ENCODE measurements at regions not wholly inside any gene's neighbourhood (a gene's known extent, or its start where the extent isn't known, plus 50 kb on each side); places are given as distances from the start of the nearest gene placed in this dataset.
"Not testable (repeated sequence)": the region's sequence is repeated elsewhere in the genome, so short reads cannot be mapped to it uniquely, and the experiment has no call there.

DNA sequence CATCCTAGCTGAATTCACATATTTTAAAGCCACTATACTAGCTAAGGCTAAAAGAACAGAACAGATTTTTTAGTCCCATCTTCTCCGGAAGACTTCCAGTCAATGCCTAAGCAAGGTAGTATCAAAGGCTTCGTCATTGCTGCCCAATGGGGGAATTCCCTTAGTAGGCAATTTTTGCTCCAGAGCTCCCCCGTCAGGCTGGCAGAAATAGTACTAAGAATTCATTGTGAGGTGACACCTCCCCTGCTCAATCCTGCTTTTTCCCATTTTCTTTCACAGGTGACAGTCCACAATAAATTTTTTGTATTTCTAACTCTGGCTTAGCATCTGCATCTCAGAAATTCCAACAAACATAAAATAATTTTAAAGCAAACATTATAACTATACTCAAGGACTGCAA lies 52.8 kb upstream of the SRSF6 start:
- DNase-seq, result peak; percentile 27
- H3K27ac Mint-ChIP-seq, result no peak overlapping the region
- peaks cover 15% of the 10 kb centered on the region for H3K9me3 Mint-ChIP-seq
- H3K4me1 Mint-ChIP-seq, result no peaks in the 10 kb centered on the region
- H3K4me3 Mint-ChIP-seq, result no peak overlapping the region
- peaks cover 2% of the 10 kb centered on the region for H3K36me3 Mint-ChIP-seq
- peaks cover 53% of the 10 kb centered on the region for H3K27me3 Mint-ChIP-seq

DNA sequence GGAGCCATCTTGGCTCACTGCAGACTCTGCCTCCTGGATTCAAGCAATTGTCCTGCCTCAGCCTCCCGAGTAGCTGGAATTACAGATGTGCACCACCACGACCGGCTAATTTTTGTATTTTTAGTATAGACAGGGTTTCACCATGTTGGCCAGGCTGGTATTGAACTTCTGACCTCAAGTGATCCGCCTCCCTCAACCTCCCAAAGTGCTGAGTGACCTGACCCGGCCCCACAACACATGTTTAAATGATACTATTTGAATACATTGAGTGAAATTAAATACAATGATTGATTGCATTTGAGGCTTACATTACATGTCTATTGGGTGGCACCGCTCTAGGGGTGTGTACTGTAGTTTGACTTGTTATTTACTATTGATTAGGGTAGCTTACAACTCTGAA lies 56.8 kb upstream of the SRSF6 start:
- H3K27me3 Mint-ChIP-seq, result peaks cover 24% of the 10 kb centered on the region
- H3K4me1 Mint-ChIP-seq, H3K4me3 Mint-ChIP-seq, H3K36me3 Mint-ChIP-seq, DNase-seq, H3K27ac Mint-ChIP-seq, H3K9me3 Mint-ChIP-seq: not testable (repeated sequence)

DNA sequence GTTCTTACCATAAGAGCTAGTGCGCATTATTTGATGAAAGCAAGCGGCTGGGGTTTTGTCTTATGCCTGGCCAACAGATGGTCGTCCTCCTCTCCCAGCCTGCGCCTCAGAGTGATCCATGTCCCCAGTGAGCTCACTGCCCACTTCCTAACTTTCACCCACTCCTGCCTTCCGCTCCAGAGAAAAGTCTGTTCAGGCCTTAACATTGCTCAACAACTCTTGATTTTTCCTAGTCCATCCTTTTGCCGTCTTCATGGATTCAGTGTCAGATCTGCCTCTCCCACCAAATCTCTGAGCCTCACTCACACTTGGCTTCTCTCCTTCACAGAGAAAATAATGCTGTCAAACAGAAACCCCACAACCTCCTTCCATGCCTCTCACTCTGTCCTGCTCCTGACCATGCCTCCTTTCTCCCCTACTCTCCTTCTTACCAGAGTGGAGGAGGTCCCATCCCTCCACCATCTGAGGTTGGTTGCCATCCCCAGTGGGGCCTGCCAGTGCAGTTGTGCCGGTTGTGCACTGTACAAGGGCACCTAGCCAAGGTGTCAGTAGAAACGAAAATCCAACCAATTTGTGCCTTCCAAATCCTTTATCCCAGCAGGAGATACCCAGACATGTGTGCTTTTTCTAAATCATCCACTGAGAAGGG lies 58.9 kb upstream of the SRSF6 start:
- Mint-ChIP-seq H3K27me3 (peaks cover 14% of the 10 kb centered on the region), H3K4me1 (no peaks in the 10 kb centered on the region), H3K27ac (no peak overlapping the region), H3K9me3 (peaks cover 2% of the 10 kb centered on the region), H3K4me3 (no peak overlapping the region), H3K36me3 (peaks cover 2% of the 10 kb centered on the region)
- no peak for DNase-seq

DNA sequence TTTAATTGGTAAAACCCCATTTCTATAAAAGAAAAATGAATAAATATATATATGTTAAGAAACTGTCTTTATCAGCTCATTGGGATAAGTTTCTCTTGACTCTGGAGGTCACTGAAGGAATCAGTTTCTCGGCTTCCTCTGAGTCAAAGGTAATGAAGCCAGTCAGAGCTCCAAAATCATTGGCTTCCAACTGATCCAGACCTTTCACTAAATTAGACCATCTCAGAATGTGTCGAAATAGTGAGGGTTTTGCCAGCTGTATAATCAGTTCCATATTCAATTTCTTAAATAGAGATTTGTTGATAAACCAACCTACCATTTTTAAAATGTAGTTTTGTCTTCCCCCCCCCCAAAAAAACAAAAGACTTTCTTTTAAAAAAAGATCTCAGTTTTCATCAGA lies 60.5 kb upstream of the SRSF6 start:
- Mint-ChIP-seq H3K27me3 (peaks cover 8% of the 10 kb centered on the region), H3K36me3 (peaks cover 2% of the 10 kb centered on the region), H3K9me3 (peaks cover 2% of the 10 kb centered on the region), H3K4me3 (no peak overlapping the region), H3K4me1 (no peaks in the 10 kb centered on the region), H3K27ac (no peak overlapping the region)
- no peak for DNase-seq

DNA sequence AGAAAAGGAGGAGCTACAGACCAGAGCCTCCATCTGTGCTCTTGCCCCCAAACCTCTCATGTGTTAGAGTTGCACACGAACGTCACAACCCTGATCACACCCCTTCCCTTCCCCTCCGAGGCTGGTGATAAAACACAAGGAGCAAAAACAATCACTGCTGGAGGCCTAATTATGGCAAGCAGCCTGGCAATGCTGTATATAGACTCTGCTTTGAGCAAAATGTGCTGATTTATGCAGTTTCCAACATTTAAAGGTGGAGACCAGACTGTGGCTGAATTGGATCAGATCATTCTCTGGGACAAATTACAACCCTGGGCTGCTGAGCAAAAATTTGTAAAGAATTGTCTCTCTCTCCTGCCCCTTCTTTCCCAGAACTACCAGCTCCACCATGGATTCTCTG lies 64.6 kb upstream of the SRSF6 start:
- Mint-ChIP-seq H3K27ac (no peak overlapping the region), H3K36me3 (no peaks in the 10 kb centered on the region), H3K4me1 (peaks cover 2% of the 10 kb centered on the region), H3K9me3 (no peaks in the 10 kb centered on the region), H3K27me3 (peaks cover 7% of the 10 kb centered on the region), H3K4me3 (no peak overlapping the region)
- DNase-seq, result no peak

DNA sequence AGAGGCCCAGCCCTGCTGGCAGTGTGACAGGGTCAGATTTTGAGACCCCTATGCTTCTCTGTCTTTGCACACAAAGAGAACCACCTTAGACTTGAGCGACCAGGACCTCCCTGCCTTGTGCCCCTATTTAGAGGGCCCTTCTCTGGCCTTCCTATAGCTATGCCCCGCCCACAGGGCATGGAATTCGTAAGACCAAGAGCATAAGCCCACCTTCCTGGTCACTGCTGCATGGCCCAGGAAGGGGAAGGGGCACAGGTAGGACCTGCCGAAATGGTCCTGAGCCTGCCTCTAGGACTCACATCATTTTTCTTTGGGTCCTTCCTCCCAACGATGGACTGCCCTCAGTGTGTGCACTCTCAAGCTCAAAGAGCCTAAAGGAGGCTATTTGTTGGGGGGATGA lies 65.1 kb upstream of the SRSF6 start:
- Mint-ChIP-seq H3K27me3 (peaks cover 7% of the 10 kb centered on the region), H3K9me3 (no peaks in the 10 kb centered on the region), H3K27ac (no peak overlapping the region), H3K4me3 (no peak overlapping the region), H3K4me1 (peaks cover 2% of the 10 kb centered on the region), H3K36me3 (no peaks in the 10 kb centered on the region)
- DNase-seq, result no peak

DNA sequence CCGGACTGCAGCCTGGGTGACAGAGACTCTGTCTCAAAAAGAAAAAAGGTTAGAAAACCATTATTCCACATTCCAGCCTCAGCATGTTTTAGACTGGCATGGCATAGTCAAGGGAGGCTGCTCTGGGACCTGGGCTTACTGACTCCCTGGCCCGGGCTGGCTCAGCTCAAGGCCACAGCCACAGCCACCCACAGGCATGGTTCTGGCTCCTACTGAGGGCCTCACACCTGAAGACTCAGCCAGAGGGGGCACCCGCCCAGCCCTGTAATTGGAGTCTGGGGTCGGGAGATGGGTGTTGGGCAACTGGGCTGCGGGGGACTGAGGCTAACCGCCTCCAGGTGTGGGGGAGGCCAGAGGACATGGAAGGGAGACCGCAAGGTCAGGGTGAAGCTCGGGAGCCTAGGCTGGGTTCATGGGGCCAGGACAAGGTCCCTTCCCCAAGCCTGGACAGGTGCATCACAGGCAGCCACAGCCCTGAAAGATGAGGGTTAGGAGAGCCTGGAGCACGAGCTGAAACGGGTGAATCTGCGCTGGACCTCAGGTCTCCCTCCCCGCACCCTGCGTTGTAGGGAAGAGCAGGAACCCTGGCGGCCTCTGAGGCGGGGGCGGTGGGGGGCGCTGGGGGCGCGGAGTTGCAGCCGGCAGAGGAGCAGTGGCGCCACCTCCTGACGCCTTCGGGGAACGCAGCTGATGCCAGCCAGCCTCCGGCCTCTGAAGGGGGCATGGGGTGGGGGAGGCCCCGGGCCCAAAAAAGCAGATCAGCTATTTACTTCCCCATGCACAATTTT lies 67.7 kb upstream of the SRSF6 start:
- Mint-ChIP-seq H3K9me3 (peaks cover 1% of the 10 kb centered on the region), H3K4me1 (peaks cover 2% of the 10 kb centered on the region), H3K27me3 (peaks cover 3% of the 10 kb centered on the region), H3K4me3 (no peak overlapping the region), H3K27ac (no peak overlapping the region), H3K36me3 (no peaks in the 10 kb centered on the region)
- DNase-seq, result no peak

DNA sequence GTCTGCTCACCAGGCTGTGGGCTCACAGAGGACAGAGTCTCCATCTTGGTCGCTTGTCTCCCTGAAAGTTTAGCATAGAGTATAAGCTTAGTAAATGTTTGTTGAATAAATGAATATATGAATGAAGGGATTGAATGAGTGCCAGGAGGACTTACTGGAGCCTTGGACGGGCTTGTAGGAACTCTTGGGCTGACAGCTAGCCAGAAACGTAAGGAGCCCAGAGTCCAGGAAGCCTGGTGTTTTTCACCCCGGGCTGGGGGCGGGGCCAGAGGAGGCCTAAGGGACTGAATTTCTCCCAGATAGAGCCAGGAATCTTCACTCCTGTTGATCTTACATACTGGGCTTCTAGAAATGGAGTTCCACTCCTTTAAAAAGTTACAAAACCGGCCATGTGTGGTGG lies 68.5 kb upstream of the SRSF6 start:
- peaks cover 1% of the 10 kb centered on the region for H3K9me3 Mint-ChIP-seq
- H3K27ac Mint-ChIP-seq, result no peak overlapping the region
- peaks cover 3% of the 10 kb centered on the region for H3K27me3 Mint-ChIP-seq
- H3K4me3 Mint-ChIP-seq, result no peak overlapping the region
- no peak for DNase-seq
- H3K36me3 Mint-ChIP-seq, result no peaks in the 10 kb centered on the region
- peaks cover 2% of the 10 kb centered on the region for H3K4me1 Mint-ChIP-seq

DNA sequence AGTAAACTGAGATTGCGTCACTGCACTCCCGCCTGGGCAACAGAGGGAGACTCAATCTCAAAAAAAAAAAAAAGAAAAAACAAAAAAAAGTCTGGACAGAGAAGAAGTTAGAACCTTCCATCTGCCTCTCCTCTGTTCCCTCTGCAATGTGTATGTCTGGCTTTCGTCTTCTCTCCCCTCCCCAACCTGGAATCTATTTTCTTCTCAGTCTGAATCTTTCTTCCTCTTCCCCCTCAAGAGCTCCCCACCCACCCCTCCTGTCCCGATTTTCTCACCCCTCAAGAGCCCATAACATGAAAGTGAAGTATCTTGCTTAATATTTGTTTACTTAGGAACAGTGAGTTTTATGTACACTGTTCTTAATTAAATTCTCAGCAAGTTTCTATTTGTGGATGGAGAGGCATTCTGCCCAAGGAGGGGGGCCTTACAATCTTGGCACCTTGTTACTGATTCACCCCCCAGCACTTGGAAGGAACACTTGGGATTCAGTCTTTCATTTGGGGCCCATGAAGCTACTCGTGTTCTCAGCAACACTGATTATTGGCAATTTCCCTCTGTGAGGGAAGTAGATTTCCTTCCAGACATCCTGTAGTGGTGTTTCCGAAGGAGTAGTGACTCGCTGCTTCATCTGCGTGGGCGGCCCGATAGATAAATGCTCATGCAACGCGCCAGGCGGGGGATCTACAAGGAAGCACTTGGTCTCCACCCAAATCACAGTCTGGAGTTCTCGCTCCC lies 69.3 kb upstream of the SRSF6 start:
- Mint-ChIP-seq H3K36me3 (no peaks in the 10 kb centered on the region), H3K4me1 (peaks cover 2% of the 10 kb centered on the region), H3K4me3 (no peak overlapping the region), H3K27me3 (peaks cover 3% of the 10 kb centered on the region), H3K9me3 (peaks cover 1% of the 10 kb centered on the region), H3K27ac (no peak overlapping the region)
- DNase-seq, result no peak

DNA sequence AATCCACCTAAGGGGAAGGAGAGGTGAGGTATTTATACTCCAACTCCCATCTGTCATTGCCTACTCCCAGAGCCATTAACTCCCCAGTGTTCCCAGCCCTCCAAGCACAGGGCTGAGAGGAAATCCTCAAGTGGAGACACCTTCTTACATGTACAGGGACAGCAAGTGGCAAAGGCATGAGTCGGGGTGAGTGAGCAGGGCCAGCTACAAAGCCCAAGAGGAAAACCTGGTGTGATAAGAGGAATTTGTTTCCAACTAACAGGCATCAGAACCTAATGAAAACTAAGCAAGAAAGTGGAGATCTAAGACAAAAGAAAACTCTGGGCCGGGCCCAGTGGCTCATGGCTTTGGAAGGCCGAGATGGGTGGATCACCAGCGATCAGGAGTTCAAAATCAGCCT lies 70.0 kb upstream of the SRSF6 start:
- H3K36me3 Mint-ChIP-seq, result no peaks in the 10 kb centered on the region

DNA sequence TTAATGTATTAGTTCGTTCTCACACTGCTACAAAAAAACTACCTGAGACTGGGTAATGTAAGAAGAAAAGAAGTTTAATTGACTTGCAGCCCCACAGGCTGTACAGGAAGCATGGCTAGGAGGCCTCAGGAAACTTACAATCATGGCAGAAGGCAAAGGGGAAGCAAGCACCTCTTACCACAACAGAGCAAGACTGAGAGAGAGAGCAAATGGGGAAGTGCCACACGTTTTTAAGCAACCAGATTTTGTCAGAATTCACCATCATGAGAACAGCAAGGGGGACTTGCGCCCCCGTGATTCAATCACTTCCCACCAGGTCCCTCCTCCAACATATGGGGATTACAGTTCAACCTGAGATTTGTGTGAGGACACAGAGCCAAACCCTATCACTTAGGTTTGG lies 70.8 kb upstream of the SRSF6 start:
- H3K27me3 Mint-ChIP-seq, result peaks cover 13% of the 10 kb centered on the region
- H3K27ac Mint-ChIP-seq, result no peak overlapping the region

More for the DNA sequence above, 70.0 kb upstream of the SRSF6 start:
- H3K4me1 Mint-ChIP-seq, result peaks cover 2% of the 10 kb centered on the region
- DNase-seq, result no peak
- H3K9me3 Mint-ChIP-seq, result peaks cover 1% of the 10 kb centered on the region
- H3K27me3 Mint-ChIP-seq, result peaks cover 7% of the 10 kb centered on the region
- H3K4me3 Mint-ChIP-seq, result no peak overlapping the region
- no peak overlapping the region for H3K27ac Mint-ChIP-seq

DNA sequence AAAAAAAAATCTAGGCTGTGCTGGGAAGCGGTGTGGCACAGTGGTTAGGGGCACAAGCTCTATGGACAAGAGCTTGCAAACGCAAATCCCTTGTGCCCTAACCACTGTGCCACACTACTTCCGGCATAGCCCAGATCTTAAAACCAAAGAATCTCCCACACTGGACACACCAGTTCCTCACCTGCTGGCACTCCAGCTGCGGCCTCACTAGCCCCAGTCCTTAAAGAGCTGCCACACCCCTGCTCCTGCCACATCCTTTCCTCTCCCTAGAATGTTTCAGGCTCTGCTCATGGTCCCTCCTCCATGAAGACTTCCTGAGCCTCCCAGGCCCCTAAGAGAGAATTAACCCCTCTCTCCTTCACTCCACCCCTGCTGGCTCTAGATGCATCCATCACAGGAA lies 71.8 kb upstream of the SRSF6 start:
- Mint-ChIP-seq H3K27ac (no peak overlapping the region), H3K4me3 (no peak overlapping the region), H3K27me3 (peaks cover 12% of the 10 kb centered on the region), H3K4me1 (peaks cover 5% of the 10 kb centered on the region), H3K36me3 (no peaks in the 10 kb centered on the region), H3K9me3 (peaks cover 1% of the 10 kb centered on the region)
- DNase-seq, result no peak

More for the DNA sequence above, 70.8 kb upstream of the SRSF6 start:
- H3K9me3 Mint-ChIP-seq, result peaks cover 1% of the 10 kb centered on the region
- H3K4me1 Mint-ChIP-seq, result peaks cover 2% of the 10 kb centered on the region
- no peak for DNase-seq
- no peaks in the 10 kb centered on the region for H3K36me3 Mint-ChIP-seq
- H3K4me3 Mint-ChIP-seq, result no peak overlapping the region

DNA sequence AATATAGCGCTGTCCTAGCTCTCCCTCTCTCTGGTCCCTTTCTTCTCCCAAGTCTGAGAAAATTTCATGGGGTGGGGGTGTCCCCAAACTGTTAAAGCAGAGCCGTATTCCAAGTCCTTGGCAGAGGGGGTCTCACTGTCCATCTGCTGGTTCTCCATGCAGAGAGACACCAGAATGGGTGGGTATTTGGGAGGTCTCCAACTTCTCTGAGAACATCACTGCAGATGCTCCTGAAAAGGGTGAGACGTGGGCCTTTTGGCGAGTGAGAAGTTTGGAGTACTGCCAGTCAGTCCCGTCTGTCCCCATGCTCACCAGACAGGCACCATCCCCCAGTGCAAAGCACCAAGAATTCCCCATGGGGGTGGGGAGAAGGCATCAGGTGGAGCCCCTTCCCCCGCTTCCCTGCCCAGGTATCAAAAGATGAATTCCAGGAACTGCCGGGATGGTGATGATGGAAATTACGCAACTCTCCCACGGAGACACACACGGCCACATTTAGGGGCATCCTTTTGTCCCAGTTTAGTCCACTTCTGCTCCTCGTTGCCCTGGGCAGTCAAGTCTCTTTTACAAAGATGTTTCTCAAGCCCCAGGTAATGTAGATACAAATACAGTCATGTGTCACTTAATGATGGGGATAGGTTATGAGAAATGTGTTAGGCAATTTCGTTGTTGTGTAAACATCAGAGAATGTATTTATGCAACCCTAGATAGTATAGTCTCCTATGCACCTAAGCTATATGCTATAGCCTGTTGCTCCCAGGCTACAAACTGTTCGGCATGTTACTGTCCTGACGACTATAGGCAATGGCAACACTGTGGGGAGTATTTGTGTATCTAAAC lies 73.4 kb upstream of the SRSF6 start:
- Mint-ChIP-seq H3K4me1 (peaks cover 5% of the 10 kb centered on the region), H3K27me3 (peaks cover 18% of the 10 kb centered on the region), H3K9me3 (peaks cover 1% of the 10 kb centered on the region), H3K4me3 (no peak overlapping the region), H3K27ac (no peak overlapping the region), H3K36me3 (no peaks in the 10 kb centered on the region)
- no peak for DNase-seq

DNA sequence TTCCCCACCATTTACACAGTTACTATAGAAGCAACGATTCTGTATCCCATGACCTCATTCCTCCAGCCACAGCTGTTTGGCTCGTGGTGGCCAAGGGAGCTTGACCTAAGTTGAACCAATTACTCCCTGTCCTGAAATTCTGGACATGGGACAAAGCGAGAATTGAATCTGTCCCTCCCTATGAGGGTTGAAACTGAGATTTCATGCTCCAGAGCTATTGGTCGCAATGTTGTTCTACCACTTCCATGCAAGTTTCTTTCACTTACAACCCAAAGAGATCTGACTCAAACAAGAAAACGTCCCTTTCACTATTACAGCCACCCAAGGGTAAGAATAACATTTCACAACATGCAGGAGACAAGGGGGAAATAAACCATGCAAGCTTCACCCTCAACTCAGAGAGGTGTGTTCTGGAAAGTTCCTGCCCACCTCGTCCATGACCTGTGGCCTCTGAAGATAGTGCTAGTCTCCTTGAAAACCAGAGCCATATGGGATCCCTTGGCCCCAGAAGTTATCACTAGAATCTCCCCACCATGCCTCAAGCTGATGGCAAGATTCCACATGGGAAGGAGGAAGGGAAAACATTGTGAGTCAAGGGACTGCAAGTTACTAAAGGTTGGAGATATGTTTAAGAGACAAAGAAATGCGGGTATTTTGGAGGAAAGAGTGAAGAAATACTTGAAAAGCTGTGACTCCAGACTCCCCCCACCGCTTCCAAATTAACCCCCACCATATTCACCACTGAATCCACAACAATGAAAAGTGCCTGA lies 74.5 kb upstream of the SRSF6 start:
- DNase-seq, result no peak
- H3K4me1 Mint-ChIP-seq, result peaks cover 3% of the 10 kb centered on the region
- peaks cover 1% of the 10 kb centered on the region for H3K9me3 Mint-ChIP-seq
- H3K36me3 Mint-ChIP-seq, result no peaks in the 10 kb centered on the region
- H3K4me3 Mint-ChIP-seq, result no peak overlapping the region
- H3K27me3 Mint-ChIP-seq, result peaks cover 18% of the 10 kb centered on the region
- H3K27ac Mint-ChIP-seq, result no peak overlapping the region

All from activated naive CD8-positive, alpha-beta T cell treated with anti-CD3 and anti-CD28 coated beads for 36 hours (primary cell).